SK-N-SH (cell line): ENCODE measurements at regions not wholly inside any gene's neighbourhood (a gene's known extent, or its start where the extent isn't known, plus 50 kb on each side); places are given as distances from the start of the nearest gene placed in this dataset.

Source experiments
- CTCF ChIP-seq: fragments of 200-600 bp; sonication (generic); IDR thresholded peaks from 2 replicates; pipeline ENCODE4 v1.6.1; 2017; ENCODE audit warnings: antibody characterized with exemption, mild to moderate bottlenecking, moderate library complexity
- FOXJ3 ChIP-seq: sonication (generic); formaldehyde crosslinking; IDR thresholded peaks from 2 replicates; pipeline ENCODE4 v1.5.1; 2020; ENCODE audit warnings: mild to moderate bottlenecking, missing genetic modification reagents
- JUND ChIP-seq: IDR thresholded peaks from 2 replicates; pipeline ENCODE4 v1.4.0; 2012
- PBX3 ChIP-seq: IDR thresholded peaks from 2 replicates; pipeline ENCODE4; 2012
- SIN3A ChIP-seq: IDR thresholded peaks from 2 replicates; pipeline ENCODE4 v1.6.1; 2012; ENCODE audit warnings: low read depth, mild to moderate bottlenecking, low read length, moderate library complexity, borderline replicate concordance
- YY1 ChIP-seq: IDR thresholded peaks from 2 replicates; pipeline ENCODE4 v1.4.0; 2012; ENCODE audit warnings: low read depth, mild to moderate bottlenecking

- TF ChIP-seq PBX3 (no peak), SIN3A (no peak), JUND (no peak), CTCF (no peak), FOXJ3 (no peak), YY1 (no peak)
These were observed 740.4 kb downstream of the TRIML1 start for GRCh38 chr4:188879598-188879997.
